ENCODE measurements at regions not wholly inside any gene's neighbourhood (a gene's known extent, or its start where the extent isn't known, plus 50 kb on each side); places are given as distances from the start of the nearest gene placed in this dataset.

- TF ChIP-seq ZNF431 (CRISPR knock-in tag; IDR thresholded peaks at IDR 0.05) (no peak), ID3 (CRISPR knock-in tag; IDR thresholded peaks at IDR 0.05) (no peak), ID3 (tag; IDR thresholded peaks at IDR 0.05) (no peak), DMBX1 (CRISPR knock-in tag; IDR thresholded peaks at IDR 0.05; ENCODE audit: borderline replicate concordance) (no peak)
Observed at GRCh38 chr2:62447411-62447810, 58.6 kb downstream of the TMEM17 start (continued).

DNA sequence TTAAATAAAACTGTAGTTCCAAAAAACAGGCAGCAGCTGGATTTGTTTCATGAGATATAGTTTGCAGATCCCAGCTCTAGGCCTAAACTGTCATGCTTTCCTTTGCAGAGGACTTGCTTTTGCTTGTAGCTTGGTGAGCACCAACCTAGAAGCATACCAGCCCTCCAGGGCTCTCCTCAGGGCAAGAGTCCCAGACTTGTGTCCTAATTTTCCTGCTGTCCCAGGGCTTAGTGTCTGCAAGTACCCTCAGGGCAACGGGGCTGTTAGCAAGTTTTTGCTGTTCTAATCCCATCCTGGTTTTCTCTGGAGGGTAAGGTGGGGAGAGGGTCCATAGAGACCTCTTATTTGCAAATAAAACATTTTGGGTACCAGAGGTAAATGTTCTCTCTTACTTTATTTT lies 59.5 kb downstream of the TMEM17 start:
- FAIRE-seq, result no peak
- in situ Hi-C loops (cut with MboI), result no loop called here
- H3K4me1 ChIP-seq (replicated peaks in 1 of 2; ENCODE audit: control insufficient read depth in 2 of 2, insufficient read depth in 2 of 2, low read length in 2 of 2), result no peaks in the 10 kb centered on the region; a peak in 1 of 5 replicates
- H3K36me3 ChIP-seq (ENCODE audit: control insufficient read depth, insufficient read depth, low read length), result no peaks in the 10 kb centered on the region
- H3K79me2 ChIP-seq (ENCODE audit: control insufficient read depth, insufficient read depth, low read length), result no peaks in the 10 kb centered on the region
- POLR2A ChIA-PET, result interaction anchor here (0.7 kb wide), 1 partner anchor 104 kb away, joined by 3 read pairs; no protein-coding TSS in a partner anchor
- no peak for ATAC-seq
- no peak for DNase-seq (ENCODE audit: extremely low read depth in 1 of 4, low spot score in 3 of 4)
- no peaks in the 10 kb centered on the region for H3K9me3 ChIP-seq (replicated peaks; ENCODE audit: control insufficient read depth, insufficient read depth, low read depth, low read length)
- no peak overlapping the region for H3K4me3 ChIP-seq
- no peaks in the 10 kb centered on the region; the same call in 1 of the 2 replicates for H4K20me1 ChIP-seq (replicated peaks; ENCODE audit: control insufficient read depth, insufficient read depth, low read length)
- no peak overlapping the region for H3K4me2 ChIP-seq (ENCODE audit: insufficient read depth, low read length)
- H3K27me3 ChIP-seq (ENCODE audit: control insufficient read depth in 2 of 2, insufficient read depth in 2 of 2, low read length in 2 of 2), result peaks cover 0 to 36% of the 10 kb centered on the region in 2 experiments; a peak in 4 of 5 replicates
- no peak overlapping the region for H3K9ac ChIP-seq (ENCODE audit: insufficient read depth in 1 of 2, low read depth in 2 of 2, low read length in 2 of 2)
- intact Hi-C loops (cut with micrococcal nuclease), result no loop called here
- no peak overlapping the region for H3K27ac ChIP-seq (ENCODE audit: extremely low read depth, low read depth, low read length)
- 0% methylated on average over 1 of the region's 1 CpG for WGBS (ENCODE audit: insufficient coverage, low coverage, missing lambda C conversion rate)
- H3K9me1 ChIP-seq (ENCODE audit: control insufficient read depth, insufficient read depth, low read length), result no peaks in the 10 kb centered on the region
- CTCF ChIA-PET (ENCODE audit: low intra/inter-chr PET ratio), result no interaction called here
- no peak overlapping the region for H2AFZ ChIP-seq (ENCODE audit: low read depth, low read length)
- BruUV-seq (replicated peaks), result no TSS peak
- TF ChIP-seq IRF1 (CRISPR knock-in tag; IDR thresholded peaks at IDR 0.05; ENCODE audit: borderline replicate concordance) (no peak), RNF219 (CRISPR knock-in tag; IDR thresholded peaks at IDR 0.05) (no peak), HDGF (IDR thresholded peaks at IDR 0.05) (no peak), SMARCA5 (IDR thresholded peaks at IDR 0.05) (no peak), ZKSCAN1 (IDR thresholded peaks at IDR 0.05; ENCODE audit: low read depth, low read length) (no peak), ZBTB8A (IDR thresholded peaks at IDR 0.05; ENCODE audit: partially characterized antibody) (no peak), SMAD3 (CRISPR knock-in tag; conservative IDR thresholded peaks at IDR 0.05) (no peak)
- TF ChIP-seq, protein P1, sequence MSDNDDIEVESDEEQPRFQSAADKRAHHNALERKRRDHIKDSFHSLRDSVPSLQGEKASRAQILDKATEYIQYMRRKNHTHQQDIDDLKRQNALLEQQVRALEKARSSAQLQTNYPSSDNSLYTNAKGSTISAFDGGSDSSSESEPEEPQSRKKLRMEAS (CRISPR knock-in tag; IDR thresholded peaks at IDR 0.05), result no peak
- TF ChIP-seq, protein P2, sequence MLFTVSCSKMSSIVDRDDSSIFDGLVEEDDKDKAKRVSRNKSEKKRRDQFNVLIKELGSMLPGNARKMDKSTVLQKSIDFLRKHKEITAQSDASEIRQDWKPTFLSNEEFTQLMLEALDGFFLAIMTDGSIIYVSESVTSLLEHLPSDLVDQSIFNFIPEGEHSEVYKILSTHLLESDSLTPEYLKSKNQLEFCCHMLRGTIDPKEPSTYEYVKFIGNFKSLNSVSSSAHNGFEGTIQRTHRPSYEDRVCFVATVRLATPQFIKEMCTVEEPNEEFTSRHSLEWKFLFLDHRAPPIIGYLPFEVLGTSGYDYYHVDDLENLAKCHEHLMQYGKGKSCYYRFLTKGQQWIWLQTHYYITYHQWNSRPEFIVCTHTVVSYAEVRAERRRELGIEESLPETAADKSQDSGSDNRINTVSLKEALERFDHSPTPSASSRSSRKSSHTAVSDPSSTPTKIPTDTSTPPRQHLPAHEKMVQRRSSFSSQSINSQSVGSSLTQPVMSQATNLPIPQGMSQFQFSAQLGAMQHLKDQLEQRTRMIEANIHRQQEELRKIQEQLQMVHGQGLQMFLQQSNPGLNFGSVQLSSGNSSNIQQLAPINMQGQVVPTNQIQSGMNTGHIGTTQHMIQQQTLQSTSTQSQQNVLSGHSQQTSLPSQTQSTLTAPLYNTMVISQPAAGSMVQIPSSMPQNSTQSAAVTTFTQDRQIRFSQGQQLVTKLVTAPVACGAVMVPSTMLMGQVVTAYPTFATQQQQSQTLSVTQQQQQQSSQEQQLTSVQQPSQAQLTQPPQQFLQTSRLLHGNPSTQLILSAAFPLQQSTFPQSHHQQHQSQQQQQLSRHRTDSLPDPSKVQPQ (CRISPR knock-in tag; IDR thresholded peaks at IDR 0.05; ENCODE audit: borderline replicate concordance), result no peak
- TF ChIP-seq, protein P3, sequence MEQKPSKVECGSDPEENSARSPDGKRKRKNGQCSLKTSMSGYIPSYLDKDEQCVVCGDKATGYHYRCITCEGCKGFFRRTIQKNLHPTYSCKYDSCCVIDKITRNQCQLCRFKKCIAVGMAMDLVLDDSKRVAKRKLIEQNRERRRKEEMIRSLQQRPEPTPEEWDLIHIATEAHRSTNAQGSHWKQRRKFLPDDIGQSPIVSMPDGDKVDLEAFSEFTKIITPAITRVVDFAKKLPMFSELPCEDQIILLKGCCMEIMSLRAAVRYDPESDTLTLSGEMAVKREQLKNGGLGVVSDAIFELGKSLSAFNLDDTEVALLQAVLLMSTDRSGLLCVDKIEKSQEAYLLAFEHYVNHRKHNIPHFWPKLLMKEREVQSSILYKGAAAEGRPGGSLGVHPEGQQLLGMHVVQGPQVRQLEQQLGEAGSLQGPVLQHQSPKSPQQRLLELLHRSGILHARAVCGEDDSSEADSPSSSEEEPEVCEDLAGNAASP (IDR thresholded peaks at IDR 0.05), result no peak
